GM18873 (cell line): ENCODE measurements at regions not wholly inside any gene's neighbourhood (a gene's known extent, or its start where the extent isn't known, plus 50 kb on each side); places are given as distances from the start of the nearest gene placed in this dataset.
A peak's percentile ranks its signal among the peaks of the same experiment; 100 is the strongest.

Experiments
- ATAC-seq: cut with Tn5 transposase; IDR thresholded peaks from one replicate; pipeline ENCODE4 v1.9.1; 2021; ENCODE audit warnings: mild to moderate bottlenecking, moderate library complexity, moderate number of reproducible peaks; ENCODE audit not compliant: unreplicated experiment, low FRiP score

DNA sequence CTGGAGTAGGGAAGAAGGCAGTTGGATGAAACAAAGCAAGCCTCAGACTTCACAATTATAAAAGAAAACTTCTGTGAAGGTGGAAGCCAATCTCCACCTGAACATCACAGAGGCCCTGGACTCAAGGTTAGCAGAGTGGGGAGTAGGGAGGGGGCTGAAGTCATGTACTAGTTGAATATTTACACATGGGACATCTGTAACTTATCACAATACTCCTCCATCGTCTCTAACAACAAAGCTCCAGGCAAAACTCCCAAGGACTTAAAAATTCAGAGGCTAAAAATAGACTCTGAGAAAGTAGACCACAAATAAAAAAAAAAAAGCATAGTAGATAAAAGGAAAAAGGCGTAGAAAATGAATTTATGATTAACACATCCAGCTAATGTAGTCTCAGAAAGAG lies 326.3 kb upstream of the PKN2 start:
- no peak for ATAC-seq

DNA sequence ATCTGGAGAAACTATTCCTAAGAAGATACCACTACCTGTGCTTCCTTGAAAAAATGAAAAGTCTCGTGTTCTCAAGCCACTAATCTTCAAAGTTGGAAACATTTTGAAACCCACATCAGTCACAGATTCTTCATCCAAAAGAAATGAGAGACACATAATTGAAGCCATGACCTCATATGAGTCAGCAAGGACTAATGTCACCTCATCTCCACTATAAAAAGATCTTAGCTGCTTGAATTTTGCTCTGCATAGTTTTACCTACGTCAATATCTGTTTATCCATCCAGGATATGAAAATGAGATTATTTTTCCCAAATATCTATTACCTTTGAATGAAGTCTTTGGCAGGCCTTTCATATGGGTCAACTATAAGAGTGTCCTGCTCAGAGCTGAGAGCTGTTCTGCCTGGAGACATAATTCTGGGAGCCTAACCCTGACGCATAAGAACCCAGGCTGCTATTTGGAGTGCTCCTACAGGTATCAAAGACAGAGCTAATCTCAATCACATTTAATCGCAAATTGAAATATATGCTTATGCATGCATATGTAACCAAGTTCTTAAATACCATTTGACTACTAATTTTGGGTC lies 312.5 kb upstream of the PKN2 start:
- ATAC-seq: no peak

DNA sequence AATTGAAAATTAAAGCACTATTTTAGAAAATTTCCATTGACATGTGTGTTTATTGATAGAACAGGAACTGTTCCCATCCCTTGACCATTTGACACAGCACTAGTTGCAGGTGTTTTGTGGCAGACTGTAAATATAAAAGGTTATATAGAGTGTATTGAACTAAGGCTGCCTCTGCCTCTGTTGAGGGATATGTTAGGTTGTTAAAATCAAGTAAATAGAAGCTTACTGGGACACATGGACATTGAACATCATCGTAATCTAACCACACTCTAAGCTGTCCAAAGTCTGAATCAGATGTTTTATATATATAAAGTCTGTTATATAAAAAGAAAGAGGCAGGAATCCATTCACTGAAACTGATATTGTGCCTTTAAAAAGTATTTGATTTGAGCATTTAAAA lies 308.1 kb upstream of the PKN2 start:
- no peak for ATAC-seq

DNA sequence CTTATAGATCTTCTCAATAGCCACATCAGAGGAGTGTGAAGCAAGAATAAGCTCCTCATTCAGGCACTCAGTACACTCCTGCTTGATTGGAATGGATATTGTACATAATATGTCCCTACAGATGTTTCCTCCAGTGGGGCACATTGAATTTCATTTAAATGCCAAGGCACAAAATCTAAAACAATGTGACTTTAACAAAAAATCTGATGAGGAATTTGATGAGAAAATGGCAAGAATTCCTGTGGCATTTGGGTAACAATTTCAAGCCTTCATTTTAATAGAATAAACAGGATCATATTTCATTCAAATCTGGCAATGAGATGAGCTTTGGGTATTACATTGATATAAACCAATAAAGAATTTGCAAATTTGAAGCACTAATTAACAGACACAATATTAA lies 307.7 kb upstream of the PKN2 start:
- ATAC-seq: no peak

DNA sequence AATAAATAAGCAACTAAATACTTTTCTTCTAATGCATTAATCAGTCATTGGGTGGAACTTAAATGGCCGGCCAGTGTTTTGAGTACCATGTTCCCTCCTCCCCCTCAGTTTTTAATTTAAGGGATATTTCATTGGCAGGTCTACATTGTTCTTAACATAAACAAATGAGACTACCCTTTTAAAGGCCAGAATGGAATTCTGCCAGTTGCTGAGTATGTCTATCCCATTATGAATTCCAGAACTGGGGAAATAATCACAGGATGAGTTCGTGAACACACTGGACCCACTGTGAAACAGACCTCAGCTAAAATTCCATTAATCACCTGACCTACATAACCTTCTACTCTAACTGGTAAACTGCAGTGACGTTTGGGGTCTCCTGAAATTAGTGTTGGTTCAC lies 305.5 kb upstream of the PKN2 start:
- no peak for ATAC-seq

DNA sequence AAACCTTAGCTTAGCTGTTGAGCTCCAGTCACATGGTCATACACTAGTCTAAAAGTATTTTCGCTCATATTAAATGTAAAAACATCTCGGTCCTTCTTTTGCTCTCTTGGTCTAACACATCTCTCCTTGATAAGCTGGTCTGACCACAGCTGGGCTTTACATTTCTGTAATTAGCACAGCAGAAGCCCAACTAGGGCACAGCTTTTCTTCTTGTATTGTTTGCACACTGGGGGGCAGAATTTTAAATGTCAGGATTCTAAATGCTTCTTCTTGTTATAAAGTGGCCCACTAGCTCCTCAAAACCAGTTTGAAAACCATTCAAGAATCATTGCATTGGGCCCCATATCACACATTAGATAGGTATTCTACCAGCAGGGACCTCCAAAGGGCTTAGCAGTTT lies 289.1 kb upstream of the PKN2 start:
- no peak for ATAC-seq

DNA sequence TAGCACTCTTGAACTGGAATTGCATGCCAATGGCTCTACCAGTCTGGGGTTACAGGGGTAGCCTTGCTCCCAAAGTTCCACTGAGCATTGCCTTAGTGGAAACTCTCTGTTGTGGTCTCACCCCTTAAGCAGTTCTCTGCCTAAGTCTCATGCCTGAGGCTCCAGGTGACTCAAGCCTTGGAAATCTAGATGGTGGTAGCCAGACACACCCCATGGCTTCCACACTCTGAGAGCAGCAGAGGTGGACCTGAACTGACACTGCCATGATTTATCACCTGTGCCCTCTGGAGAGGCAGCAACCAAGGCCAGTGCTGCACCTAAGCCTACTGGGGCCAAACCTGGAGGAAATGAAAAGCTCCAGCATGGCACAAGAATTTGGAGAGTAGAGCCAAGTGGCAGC lies 285.7 kb upstream of the PKN2 start:
- no peak for ATAC-seq

DNA sequence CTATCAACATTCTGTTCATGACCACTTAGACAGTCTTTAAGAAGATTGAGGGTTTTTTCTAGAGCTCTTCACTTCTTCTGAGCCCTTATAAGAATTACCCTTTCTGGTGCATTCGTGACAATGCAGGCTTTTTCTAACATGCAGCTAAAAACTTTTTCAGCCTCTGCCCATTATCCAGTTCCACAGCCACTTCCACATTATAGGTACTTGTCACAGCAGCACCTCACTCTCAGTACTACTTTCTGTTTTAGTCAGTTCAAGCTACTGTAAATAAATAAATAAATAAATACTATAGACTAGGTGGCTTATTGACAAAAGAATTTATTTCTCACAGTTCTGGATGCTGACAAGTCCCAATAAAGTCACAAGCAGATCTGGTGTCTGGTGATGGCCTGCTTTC lies 284.4 kb upstream of the PKN2 start:
- ATAC-seq: peak; percentile 63

DNA sequence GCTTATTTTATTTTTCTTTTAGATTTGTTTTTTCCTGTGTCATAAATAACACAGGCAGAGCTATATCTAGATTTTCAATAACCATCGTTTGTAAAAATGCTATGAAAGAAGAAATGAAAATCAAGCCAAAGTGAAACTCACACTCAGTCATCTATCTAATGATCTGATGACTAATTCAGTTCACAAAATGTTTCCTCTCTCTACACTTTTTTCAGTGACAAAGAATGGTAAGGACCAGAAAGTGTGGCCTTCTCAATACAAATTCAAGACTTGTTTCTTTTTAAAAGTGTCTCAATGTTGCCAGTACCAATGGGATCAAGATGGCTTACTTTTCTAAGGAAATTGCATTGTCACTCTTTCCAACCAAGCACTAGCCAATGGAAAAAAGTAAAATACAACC lies 282.8 kb upstream of the PKN2 start:
- peak; percentile 81 for ATAC-seq

DNA sequence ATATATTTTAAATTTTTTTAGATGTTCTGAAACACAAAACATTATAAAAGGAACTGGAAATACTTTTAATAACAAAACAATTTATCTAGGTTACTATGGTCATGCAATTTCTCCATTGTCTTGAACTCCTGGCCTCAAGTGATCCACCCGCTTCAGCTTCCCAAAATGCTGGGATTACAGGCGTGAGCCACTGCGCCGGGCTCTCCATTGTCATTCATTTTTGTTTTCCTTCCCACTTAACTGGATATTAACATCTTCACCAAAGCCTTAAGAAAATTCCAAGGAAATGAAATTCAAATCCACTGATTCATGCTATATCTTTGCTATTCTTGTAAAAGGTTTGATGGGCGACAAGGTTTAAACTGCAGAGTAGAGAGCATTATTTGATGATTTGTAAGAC lies 279.5 kb upstream of the PKN2 start:
- no peak for ATAC-seq

DNA sequence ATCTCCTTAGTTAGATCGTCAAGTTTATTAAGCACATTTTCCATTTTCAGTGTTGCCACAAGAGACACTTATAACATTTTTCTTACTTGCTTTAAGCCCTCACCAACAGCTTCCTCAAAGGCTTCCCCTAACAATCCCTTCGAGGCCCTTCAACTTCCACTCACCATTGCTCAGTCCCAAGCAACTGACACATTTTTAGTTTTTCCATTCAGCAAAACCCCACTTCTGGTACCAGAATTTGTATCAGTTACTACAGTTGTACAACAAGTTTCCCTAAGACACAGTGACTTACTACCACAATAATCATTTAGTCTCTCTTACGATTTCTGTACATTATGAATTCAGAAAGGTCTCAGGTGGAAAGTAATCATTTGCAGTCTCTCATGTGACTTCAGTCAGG lies 276.8 kb upstream of the PKN2 start:
- ATAC-seq: no peak

DNA sequence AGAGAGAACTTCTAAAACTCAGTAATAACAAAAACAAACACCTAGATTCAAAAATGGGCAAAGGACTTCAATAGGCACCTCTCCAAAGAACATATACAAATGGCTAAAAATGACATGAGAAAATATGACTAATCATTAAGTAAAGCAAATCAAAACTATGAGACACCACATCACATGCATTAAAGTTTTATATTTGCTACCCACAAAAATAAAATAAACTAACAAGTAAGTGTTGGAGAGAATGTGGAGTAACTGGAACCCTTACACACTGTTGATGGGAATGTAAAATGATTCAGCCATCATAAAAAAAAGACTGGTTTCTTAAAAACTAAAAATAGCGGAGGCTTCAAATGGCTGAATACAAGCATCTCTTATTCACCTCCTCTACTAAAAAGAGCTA lies 262.1 kb upstream of the PKN2 start:
- no peak for ATAC-seq

DNA sequence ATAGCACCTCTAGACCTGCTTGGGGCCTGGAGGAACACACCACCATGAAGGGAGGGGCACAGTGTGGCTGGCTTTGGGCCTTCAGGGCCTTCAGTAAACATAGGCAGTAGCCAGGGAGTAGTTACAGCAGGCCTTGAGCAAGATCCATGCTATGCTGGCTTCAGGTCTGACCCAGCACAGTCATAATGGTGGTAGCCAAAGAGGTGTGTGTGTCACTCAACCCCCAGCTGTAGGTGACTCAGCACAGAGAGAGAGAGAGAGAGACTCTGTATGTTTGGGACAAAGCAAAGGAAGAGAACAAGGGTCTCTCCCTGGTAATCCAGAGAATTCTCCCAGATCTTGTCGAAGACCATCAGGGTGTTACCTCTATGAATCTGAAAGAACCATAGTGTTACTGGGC lies 250.5 kb upstream of the PKN2 start:
- no peak for ATAC-seq

DNA sequence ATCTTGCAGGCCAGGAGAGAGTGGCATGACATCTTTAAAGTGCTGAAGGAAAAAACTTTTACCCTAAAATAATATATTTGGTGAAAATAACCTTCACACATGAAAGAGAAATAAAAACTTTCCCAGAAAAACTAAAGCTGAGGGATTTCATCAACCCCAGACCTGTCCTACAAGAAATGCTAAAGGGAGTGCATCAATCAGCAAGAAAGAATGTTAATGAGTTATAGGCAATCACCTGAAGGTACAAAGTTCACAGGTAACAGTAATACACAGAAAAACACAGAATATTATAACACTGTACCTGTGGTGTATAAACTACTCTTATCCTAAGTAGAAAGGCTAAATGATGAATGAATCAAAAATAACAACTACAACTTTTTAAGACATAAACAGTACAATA lies 249.2 kb upstream of the PKN2 start:
- no peak for ATAC-seq

DNA sequence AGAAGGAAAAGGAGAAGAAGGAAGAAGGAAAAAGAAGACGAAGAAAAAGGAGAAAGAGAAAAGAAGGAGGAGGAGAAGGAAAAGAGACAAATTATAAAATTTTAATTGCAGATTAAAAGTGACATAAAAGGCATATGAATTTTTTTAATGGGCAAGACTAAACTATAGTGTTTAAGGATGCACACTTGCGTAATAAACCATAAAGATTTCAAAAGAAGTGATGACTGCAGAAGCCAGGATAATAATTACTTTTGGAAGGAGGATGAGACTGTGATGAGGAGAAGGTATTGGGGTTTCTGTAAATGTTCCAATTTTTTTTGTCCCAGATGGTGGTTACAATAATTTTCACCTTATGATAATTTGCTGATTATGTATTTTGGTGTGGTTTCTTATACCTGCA lies 243.1 kb upstream of the PKN2 start:
- ATAC-seq: no peak

DNA sequence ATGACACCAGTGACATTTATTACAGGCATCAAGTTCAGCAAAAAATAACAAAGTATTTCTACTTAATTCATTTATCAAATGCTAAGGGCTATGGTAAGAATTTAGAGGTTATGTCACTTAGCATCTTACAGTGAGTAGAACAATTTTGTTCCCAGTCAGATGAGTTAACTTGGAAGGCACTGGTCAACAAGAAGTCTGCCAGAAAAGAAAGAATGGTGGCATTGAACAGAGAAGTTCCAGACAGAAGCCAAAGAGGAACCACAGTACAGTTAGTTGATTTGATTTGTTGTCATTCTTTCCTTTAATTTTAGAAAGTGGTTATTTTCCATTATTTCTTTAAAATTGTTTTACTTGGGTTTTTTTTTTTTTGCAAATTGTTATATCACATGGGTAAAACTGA lies 232.2 kb upstream of the PKN2 start:
- no peak for ATAC-seq

DNA sequence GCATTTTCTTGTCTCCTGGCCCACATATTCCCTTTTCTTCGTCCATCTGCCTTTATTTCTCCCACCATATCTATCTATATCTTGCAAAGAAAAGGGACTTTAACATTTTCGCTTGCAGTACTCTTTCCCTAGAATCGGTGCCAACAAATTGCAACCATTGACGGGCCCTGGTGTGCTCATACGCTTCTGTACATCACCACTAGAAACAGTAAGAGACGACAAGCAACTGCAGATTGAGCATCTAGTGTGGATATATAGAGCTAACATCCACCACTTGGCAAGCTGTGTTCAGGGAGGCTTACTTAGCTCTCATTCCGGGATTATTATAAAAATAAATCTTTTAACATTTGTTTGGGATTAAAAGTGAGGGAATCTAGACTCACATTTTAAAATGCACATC lies 230.8 kb upstream of the PKN2 start:
- ATAC-seq: no peak

DNA sequence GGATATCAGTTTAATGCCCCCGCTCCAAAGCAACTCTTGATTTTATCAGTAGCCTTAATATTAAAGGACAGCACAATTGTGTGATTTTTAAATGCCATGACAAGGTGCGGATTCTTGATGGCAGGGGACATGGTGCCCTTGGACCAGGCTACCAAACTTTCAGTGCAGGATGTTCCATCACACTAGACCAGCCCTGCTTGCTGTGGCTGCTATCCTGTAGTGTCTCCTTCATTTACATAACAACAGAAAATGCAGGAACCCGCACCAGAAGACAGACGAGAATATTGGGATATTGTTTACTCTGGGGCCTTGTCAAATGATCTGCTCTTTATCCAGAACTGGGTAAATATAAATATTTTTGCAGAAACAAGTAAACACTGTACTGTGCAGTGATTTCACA lies 229.3 kb upstream of the PKN2 start:
- ATAC-seq: no peak

DNA sequence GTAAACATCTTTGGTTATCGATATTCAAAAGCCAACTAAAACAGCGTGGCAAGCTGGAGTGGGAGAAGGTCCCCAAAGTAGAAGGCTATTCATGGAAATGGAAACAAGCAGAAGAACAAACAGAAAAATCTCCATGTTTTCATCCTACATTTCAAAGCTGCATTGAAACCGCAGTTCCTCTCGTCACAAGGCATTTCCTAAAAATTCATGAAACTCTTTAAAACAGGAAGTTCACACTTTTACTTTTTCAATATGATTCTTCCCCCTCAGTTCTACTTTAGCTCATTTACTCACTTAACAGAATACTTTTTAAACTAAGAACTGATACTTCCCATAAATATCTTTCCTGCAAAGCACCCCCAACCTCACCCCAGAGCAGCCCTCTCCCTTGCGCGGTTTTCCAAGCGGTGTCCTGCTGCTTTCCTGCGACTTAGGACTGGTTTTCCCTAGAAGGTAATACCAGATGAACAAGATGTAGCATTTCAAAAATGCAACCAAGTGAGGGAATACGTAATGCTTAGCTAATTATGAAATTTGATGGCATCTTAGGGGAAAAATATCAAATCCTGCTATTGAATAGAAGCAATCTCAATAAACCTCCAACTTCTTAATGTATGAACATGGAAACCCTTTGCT lies 228.3 kb upstream of the PKN2 start:
- ATAC-seq: no peak

DNA sequence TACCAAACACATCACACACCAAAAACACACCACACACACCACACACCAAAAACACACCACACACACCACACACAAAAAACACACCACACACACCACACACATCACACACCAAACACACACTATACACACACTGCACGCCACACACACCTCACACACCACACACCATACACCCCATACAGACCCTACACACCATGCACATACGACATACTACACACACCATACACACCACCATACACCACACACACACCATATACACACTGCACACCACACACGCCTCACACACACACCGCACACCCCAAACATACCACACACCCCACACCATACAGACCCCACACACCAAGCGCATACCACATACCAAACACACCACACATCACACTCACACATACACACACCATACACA lies 226.9 kb upstream of the PKN2 start:
- ATAC-seq: no peak

DNA sequence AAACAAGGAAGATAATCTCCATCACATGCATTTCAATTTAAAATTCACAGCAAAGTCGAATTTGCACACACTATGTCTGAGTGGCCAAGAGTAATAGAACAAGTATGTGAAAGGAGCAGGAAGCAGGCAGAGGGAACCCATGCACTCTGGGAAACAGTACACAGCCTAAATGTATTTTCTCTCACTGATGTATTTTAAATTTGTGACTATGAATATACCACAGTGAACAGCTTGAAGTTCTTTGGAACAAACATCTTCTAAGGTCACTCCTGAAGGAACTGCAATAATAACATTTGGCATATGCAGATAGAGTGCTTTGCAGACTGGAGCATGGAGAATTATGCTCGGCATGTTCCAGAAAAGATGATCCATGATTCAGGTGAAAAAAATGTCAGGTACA lies 223.1 kb upstream of the PKN2 start:
- no peak for ATAC-seq

DNA sequence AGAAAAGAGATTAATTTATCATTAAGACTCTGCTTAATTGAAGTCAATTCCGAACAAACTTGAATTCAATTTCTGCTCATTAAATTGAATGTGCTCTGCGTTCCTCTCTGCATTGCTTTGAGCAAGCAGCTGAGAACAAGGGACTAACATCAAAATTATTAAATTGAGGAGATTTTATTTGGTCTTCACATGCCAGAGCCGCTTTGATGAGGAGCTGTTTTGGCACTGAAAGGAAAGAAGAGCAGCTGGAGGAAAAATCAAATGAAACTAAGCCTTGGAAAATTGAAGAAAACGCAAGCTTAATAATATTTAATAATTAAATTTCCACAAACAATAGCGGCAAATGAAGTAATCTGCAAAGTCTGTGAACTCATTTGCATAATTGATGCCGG lies 222.0 kb upstream of the PKN2 start:
- no peak for ATAC-seq
